Ectodermal cell (in vitro differentiated cells): ENCODE measurements at regions not wholly inside any gene's neighbourhood (a gene's known extent, or its start where the extent isn't known, plus 50 kb on each side); places are given as distances from the start of the nearest gene placed in this dataset.
"Not testable (repeated sequence)": the region's sequence is repeated elsewhere in the genome, so short reads cannot be mapped to it uniquely, and the experiment has no call there.

ENCODE experiments used
- H3K27ac ChIP-seq: 2 replicates; pipeline ENCODE4 v1.7.0; 2013; ENCODE audit warnings: mild to moderate bottlenecking, low read depth, low read length; ENCODE audit not compliant: insufficient read depth, poor library complexity, severe bottlenecking
- H3K27me3 ChIP-seq: 2 replicates; pipeline ENCODE4 v1.7.0; 2013; ENCODE audit warnings: mild to moderate bottlenecking, low read length; ENCODE audit not compliant: insufficient read depth, control insufficient read depth, poor library complexity, severe bottlenecking
- H3K36me3 ChIP-seq: one replicate; pipeline ENCODE4 v1.7.0; 2013; ENCODE audit warnings: low read length; ENCODE audit not compliant: control insufficient read depth, insufficient read depth
- H3K4me1 ChIP-seq: one replicate; pipeline ENCODE4 v1.7.0; 2013; ENCODE audit warnings: low read length; ENCODE audit not compliant: control insufficient read depth, insufficient read depth
- H3K4me3 ChIP-seq: 2 replicates; pipeline ENCODE4 v1.7.0; 2013; ENCODE audit warnings: low read depth, low read length, control low read depth; ENCODE audit not compliant: insufficient read depth
- H3K9me3 ChIP-seq: 2 replicates; pipeline ENCODE4 v1.7.0; 2013; ENCODE audit warnings: mild to moderate bottlenecking, low read length, moderate library complexity; ENCODE audit not compliant: control insufficient read depth
- WGBS, 2 experiments: methylation state at CpG; one replicate each; pipeline ENCODE4 v1.1.7; 2013; ENCODE audit warnings: missing lambda C conversion rate in 2 of 2; 5-methylcytosine and 5-hydroxymethylcytosine counted together

DNA sequence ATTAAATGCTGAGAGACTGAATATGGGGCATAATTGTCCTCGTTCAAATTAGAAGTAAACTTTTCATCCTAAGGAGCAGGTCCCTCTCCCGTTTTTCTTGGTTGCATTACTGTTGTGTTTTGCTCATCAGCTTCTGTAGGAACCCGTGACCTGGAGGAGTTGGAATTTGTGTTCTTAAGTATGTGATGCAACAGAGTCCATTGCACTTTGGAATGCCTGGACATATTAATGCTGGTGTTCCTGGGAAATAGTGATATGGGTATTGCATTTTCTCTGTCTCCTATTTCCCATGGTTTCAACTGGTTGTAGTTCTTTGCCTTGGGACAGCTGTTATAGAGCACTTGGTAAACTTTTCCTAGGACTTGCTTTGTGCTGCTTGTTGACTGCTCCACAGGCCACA lies 417.8 kb upstream of the LCORL start:
- no peaks in the 10 kb centered on the region for H3K27me3 ChIP-seq
- WGBS, 2 experiments: 91 to 96% methylated on average over 3 of the region's 3 CpGs

DNA sequence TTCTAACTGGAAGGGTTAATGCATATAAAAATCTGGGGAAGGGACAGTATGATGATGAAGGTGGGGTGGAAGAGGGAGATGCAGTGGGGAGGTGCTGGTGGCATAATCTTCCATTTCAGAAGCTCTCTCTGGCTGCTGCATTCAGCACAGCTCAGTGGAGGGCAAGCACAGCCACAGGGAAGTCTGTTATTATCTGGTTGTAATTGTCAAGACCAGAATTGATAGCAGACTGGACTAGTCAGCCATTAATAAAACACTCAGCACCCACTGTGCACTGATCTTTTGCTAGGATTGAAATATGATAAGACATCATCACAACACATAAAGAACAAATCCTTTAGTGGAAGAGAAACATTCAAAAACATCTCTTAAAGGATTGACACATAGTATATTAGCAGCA lies 414.2 kb upstream of the LCORL start:
- Histone ChIP-seq H3K4me3 (no peak overlapping the region), H3K27me3 (no peaks in the 10 kb centered on the region), H3K4me1 (peaks cover 12% of the 10 kb centered on the region), H3K36me3 (no peaks in the 10 kb centered on the region), H3K9me3 (no peaks in the 10 kb centered on the region), H3K27ac (no peak overlapping the region)

More for the DNA sequence above, 417.8 kb upstream of the LCORL start:
- Histone ChIP-seq H3K36me3 (no peaks in the 10 kb centered on the region), H3K4me3 (no peak overlapping the region), H3K9me3 (no peaks in the 10 kb centered on the region), H3K27ac (no peak overlapping the region), H3K4me1 (no peaks in the 10 kb centered on the region)

DNA sequence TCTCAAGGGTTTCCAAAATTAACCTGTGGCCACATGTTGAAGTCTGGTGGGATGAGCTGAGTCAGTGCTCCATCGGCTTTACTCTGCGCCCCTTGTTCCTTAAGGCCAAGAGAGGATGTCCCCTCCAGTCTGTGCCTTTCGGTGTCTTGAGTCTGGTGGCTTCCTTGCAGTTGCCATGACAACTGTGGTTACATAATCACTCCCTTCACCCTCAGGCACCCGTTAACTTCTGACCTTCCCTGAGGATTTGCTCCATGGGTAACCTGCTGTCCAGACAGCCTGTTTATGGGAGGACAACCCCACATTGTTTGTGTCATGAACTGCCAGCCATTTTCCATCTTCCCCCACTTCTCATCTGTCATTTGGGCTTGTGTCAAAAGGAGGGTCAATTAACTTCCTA lies 401.1 kb upstream of the LCORL start:
- H3K4me3 ChIP-seq: no peak overlapping the region
- WGBS, 2 experiments: 61 to 67% methylated on average over 4 of the region's 4 CpGs

DNA sequence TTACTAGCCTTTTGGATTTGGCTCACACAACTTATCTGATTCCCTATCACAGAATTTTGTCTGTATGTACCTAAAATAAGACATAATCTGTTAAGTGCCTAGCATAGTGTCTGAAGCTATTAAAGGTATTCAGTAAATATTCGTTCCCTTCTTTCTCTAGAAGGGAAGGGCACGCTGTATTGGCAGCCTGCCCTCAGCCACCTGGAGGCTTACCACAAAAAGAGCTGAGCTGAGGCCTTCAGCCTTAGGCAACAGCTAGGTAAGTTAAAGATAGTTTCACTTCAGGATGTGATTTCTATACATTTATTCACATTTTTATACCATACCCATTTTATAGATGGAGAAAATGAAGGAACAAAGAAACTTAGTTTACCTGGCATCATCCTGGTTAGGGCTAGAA lies 400.0 kb upstream of the LCORL start:
- H3K36me3 ChIP-seq: no peaks in the 10 kb centered on the region
- H3K9me3 ChIP-seq: no peaks in the 10 kb centered on the region
- no peaks in the 10 kb centered on the region for H3K27me3 ChIP-seq
- H3K27ac ChIP-seq: no peak overlapping the region
- WGBS, 2 experiments: 86 to 87% methylated on average over 2 of the region's 2 CpGs
- H3K4me3 ChIP-seq: no peak overlapping the region
- no peaks in the 10 kb centered on the region for H3K4me1 ChIP-seq

More for the DNA sequence above, 401.1 kb upstream of the LCORL start:
- H3K27ac ChIP-seq: no peak overlapping the region
- H3K9me3 ChIP-seq: no peaks in the 10 kb centered on the region
- H3K36me3 ChIP-seq: no peaks in the 10 kb centered on the region
- no peaks in the 10 kb centered on the region for H3K4me1 ChIP-seq
- H3K27me3 ChIP-seq: no peaks in the 10 kb centered on the region

DNA sequence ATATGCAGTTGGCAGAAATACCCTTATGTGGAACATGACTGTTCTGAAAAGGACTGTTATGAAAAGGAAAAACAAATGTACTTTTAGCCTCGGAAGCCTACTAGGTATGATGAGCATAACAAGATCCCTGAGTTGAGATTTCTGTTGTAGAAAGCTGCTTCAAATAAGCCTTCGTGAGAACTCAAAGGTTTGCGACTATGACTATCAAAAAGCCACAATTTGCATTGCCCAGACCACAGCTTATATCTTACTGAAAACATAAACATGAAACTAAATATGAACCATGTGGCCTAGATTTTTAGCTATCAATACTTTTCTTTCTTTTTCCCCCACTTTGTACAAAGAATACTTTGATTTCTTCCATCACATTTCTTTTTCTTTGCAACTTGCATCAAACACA lies 398.2 kb upstream of the LCORL start:
- 94 to 95% methylated on average over 3 of the region's 3 CpGs for WGBS, 2 experiments
- no peak overlapping the region for H3K27ac ChIP-seq
- no peaks in the 10 kb centered on the region for H3K9me3 ChIP-seq
- no peak overlapping the region for H3K4me3 ChIP-seq
- no peaks in the 10 kb centered on the region for H3K4me1 ChIP-seq
- no peaks in the 10 kb centered on the region for H3K27me3 ChIP-seq
- H3K36me3 ChIP-seq: no peaks in the 10 kb centered on the region

DNA sequence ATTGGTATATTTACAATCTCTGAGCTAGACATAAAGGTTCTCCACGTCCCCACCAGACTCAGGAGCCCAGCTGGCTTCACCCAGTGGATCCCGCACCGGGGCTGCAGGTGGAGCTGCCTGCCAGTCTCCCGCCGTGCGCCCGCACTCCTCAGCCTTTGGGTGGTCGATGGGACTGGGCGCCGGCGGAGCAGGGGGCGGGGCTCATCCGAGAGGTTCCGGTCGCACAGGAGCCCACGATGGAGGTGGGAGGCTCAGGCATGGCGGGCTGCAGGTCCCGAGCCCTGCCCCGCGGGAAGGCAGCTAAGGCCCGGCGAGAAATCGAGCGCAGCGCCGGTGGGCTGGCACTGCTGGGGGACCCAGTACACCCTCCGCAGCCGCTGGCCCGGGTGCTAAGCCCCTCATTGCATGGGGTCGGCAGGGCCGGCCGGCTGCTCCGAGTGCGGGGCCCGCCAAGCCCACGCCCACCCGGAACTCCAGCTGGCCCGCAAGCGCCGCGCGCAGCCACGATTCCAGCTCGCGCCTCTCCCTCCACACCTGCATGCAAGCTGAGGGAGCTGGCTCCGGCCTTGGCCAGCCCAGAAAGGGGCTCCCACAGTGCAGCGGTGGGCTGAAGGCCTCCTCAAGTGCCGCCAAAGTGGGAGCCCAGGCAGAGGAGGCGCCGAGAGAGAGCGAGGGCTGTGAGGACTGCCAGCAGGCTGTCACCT lies 396.8 kb upstream of the LCORL start:
- H3K4me1 ChIP-seq, H3K4me3 ChIP-seq, H3K36me3 ChIP-seq, H3K9me3 ChIP-seq, H3K27ac ChIP-seq, H3K27me3 ChIP-seq: not testable (repeated sequence)
- 86 to 88% methylated on average over 51 of the region's 51 CpGs for whole genome bisulfite sequencing, 2 experiments

DNA sequence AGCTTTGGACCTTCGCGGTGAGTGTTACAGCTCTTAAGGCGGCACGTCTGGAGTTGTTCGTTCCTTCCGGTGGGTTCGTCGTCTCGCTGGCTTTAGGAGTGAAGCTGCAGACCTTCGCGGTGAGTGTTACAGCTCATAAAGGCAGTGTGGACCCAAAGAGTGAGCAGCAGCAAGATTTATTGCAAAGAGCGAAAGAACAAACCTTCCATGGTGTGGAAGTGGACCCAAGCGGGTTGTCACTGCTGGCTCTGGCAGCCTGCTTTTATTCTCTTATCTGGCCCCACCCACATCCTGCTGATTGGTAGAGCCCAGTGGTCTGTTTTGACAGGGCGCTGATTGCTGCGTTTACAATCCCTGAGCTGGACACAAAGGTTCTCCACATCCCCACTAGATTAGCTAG lies 396.1 kb upstream of the LCORL start:
- H3K4me3 ChIP-seq, H3K27me3 ChIP-seq, H3K9me3 ChIP-seq, H3K36me3 ChIP-seq, H3K4me1 ChIP-seq, H3K27ac ChIP-seq: not testable (repeated sequence)
- WGBS, 2 experiments: 94 to 97% methylated on average over 15 of the region's 15 CpGs

DNA sequence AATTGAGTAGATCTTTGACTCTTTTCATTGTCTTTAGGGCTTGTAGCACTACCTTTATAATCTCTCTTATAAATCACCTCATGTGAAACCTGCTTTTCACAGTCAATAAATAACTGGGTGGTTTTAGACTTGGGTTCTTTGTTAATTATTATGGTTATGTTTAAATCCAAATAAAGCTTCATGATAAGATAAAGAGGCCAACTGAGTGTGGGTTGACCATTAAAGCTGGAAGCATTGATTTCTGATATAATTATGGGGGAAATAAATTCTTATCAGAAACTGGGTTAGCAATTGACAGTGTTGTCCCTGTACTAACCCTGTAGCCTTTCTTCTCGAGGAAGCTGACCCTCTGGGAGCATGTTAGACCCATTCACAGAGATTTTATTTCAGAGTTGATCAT lies 384.7 kb upstream of the LCORL start:
- Histone ChIP-seq H3K36me3 (no peaks in the 10 kb centered on the region), H3K27ac (no peak overlapping the region)
- 87 to 88% methylated on average over 1 of the region's 1 CpG for WGBS, 2 experiments

DNA sequence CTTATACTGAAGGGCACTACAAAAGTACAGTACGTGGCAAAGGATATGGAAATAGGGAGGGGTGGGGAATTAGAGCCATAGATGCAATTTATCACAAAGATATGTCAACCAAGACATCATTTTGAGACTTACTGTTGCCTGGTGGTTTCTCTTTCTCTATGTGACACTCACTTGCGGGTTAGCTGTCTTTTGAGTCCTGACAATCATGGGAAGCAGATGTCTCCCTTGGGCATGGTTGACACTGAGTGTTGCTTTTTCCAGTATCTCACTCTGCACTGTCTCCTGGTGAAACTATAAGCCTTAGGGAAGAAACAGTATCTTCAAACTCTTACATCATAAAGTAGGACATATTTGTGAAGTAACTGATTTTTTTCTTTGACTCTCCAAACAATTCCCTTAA lies 383.5 kb upstream of the LCORL start:
- Histone ChIP-seq H3K36me3 (no peaks in the 10 kb centered on the region), H3K9me3 (no peaks in the 10 kb centered on the region), H3K4me1 (no peaks in the 10 kb centered on the region), H3K27ac (no peak overlapping the region), H3K27me3 (no peaks in the 10 kb centered on the region), H3K4me3 (no peak overlapping the region)
- WGBS, 2 experiments: 87 to 100% methylated on average over 2 of the region's 2 CpGs

More for the DNA sequence above, 384.7 kb upstream of the LCORL start:
- Histone ChIP-seq H3K27me3 (no peaks in the 10 kb centered on the region), H3K9me3 (no peaks in the 10 kb centered on the region), H3K4me1 (no peaks in the 10 kb centered on the region), H3K4me3 (no peak overlapping the region)

DNA sequence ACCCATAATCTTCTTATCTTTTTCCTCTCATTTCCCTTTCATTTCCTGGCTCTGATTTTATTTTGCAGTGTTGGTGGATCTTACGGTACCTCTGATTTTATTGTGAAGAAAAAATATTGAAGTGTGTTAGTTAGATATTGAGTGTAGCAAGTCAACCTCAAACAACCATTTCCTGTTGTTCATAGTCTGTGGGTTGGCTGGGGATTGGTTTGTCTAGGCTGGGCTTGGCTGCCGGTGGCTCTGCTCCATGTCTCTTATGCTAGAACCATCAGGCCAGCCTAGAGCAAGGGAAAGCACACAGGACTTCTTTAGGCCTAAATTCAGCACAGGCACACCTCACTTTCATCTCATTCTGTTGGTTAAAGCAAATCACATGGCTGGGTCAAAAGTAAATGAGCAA lies 383.1 kb upstream of the LCORL start:
- no peak overlapping the region for H3K4me3 ChIP-seq
- H3K4me1 ChIP-seq: no peaks in the 10 kb centered on the region
- no peak overlapping the region for H3K27ac ChIP-seq
- no peaks in the 10 kb centered on the region for H3K36me3 ChIP-seq
- WGBS, 2 experiments: 88 to 92% methylated on average over 1 to 2 of the region's 2 CpGs
- H3K9me3 ChIP-seq: no peaks in the 10 kb centered on the region
- H3K27me3 ChIP-seq: no peaks in the 10 kb centered on the region

DNA sequence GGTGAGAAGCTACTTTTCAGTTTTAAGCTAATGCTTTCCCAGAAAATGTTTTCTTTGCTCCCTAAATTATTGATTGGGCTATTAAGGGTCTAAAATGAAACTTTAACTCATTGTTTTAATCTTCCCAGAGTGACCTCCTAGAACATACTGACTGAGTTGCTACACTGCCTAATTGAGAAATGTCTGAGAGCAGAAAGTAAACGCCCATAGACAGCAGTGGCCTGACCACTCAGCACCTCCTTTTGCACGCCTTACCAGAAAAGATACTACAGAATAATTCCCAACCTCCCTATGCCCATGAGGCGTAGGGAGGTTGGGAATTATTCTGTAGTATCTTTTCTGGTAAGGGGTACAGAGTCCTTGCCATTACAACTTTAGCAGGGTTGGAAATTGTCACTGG lies 381.8 kb upstream of the LCORL start:
- Histone ChIP-seq H3K4me1 (peaks cover 6% of the 10 kb centered on the region), H3K27ac (no peak overlapping the region), H3K27me3 (no peaks in the 10 kb centered on the region), H3K36me3 (no peaks in the 10 kb centered on the region), H3K4me3 (no peak overlapping the region), H3K9me3 (no peaks in the 10 kb centered on the region)
- 73 to 96% methylated on average over 1 to 2 of the region's 3 CpGs for WGBS, 2 experiments
